OCI-LY7 (cell line): ENCODE measurements at regions not wholly inside any gene's neighbourhood (a gene's known extent, or its start where the extent isn't known, plus 50 kb on each side); places are given as distances from the start of the nearest gene placed in this dataset.

ENCODE experiments used
- BruUV-seq: library from RNA; stranded (reverse); fragments of 400-500 nt; replicated peaks from 2 replicates; lab custom pipeline; 2021; lab: Mats Ljungman, UMichigan
- CTCF ChIA-PET: fragments of 300-600 bp; sonication (Branson Sonifier 250); formaldehyde crosslinking; loops from one replicate; lab custom pipeline; 2022; ENCODE audit warnings: antibody characterized with exemption; ENCODE audit not compliant: unreplicated experiment; lab: Charles Lee
- POLR2A ChIA-PET: fragments of 300-600 bp; sonication (Branson Sonifier 250); formaldehyde crosslinking; loops from one replicate; lab custom pipeline; 2022; ENCODE audit warnings: antibody characterized with exemption; lab: Charles Lee
- DNase-seq: peaks from one replicate; pipeline ENCODE4 v3.0.0-alpha.2; 2015; ENCODE audit warnings: low spot score
- H2AFZ ChIP-seq: fragments of 200-600 bp; sonication (generic), shearing (Covaris generic); 2 replicates; pipeline ENCODE4 v1.6.1; 2014; ENCODE audit warnings: mild to moderate bottlenecking, antibody characterized with exemption, low read length, moderate library complexity
- H3K27ac ChIP-seq: fragments of 200-600 bp; sonication (generic); 2 replicates; pipeline ENCODE4 v1.5.1; 2014; ENCODE audit warnings: mixed run types, low read depth, mild to moderate bottlenecking, moderate library complexity, low read length, inconsistent platforms; ENCODE audit not compliant: poor library complexity, severe bottlenecking
- H3K36me3 ChIP-seq: fragments of 200-600 bp; sonication (generic); 2 replicates; pipeline ENCODE4 v1.6.1; 2014; ENCODE audit warnings: mild to moderate bottlenecking, antibody characterized with exemption, low read length, moderate library complexity, mixed read lengths; ENCODE audit not compliant: insufficient read depth
- H3K4me1 ChIP-seq: fragments of 200-600 bp; sonication (generic); 2 replicates; pipeline ENCODE4 v1.5.1; 2014; ENCODE audit warnings: mild to moderate bottlenecking, low read length; ENCODE audit not compliant: insufficient read depth, poor library complexity, severe bottlenecking
- H3K4me2 ChIP-seq: fragments of 200-600 bp; sonication (generic); 2 replicates; pipeline ENCODE4 v1.6.1; 2014; ENCODE audit warnings: mild to moderate bottlenecking, low read length
- H3K4me3 ChIP-seq: fragments of 200-600 bp; sonication (generic); 2 replicates; pipeline ENCODE4 v1.5.1; 2014; ENCODE audit warnings: mild to moderate bottlenecking, low read depth, low read length; ENCODE audit not compliant: poor library complexity, severe bottlenecking
- H3K79me2 ChIP-seq: fragments of 200-600 bp; sonication (generic); 2 replicates; pipeline ENCODE4 v1.6.1; 2016; ENCODE audit warnings: low read depth, mild to moderate bottlenecking, low read length, moderate library complexity, mixed read lengths; ENCODE audit not compliant: insufficient read depth
- H3K9me2 ChIP-seq: fragments of 200-600 bp; sonication (generic); 2 replicates; pipeline ENCODE4 v1.6.1; 2016; ENCODE audit warnings: mild to moderate bottlenecking, low read length, mixed read lengths; ENCODE audit not compliant: insufficient read depth
- H3K9me3 ChIP-seq: fragments of 200-600 bp; sonication (generic); 2 replicates; pipeline ENCODE4 v1.6.1; 2014; ENCODE audit warnings: mild to moderate bottlenecking, mixed run types, low read length, mixed read lengths
- H4K20me1 ChIP-seq: fragments of 200-600 bp; sonication (generic); 2 replicates; pipeline ENCODE4 v1.6.1; 2014; ENCODE audit warnings: mild to moderate bottlenecking, antibody characterized with exemption, low read length, moderate library complexity, mixed read lengths; ENCODE audit not compliant: insufficient read depth
- CTCF ChIP-seq: fragments of 200-600 bp; sonication (generic); conservative IDR thresholded peaks from 2 replicates; pipeline ENCODE4 v1.5.1; 2014; ENCODE audit warnings: mild to moderate bottlenecking, antibody characterized with exemption, low read length, moderate library complexity, mixed read lengths
- EZH2phosphoT487 ChIP-seq: fragments of 200-600 bp; sonication (generic); IDR thresholded peaks from 2 replicates; pipeline ENCODE4 v1.6.1; 2018; ENCODE audit warnings: low read depth, borderline replicate concordance, mild to moderate bottlenecking, mixed run types, antibody characterized with exemption, low read length, moderate library complexity, mixed read lengths
- intact Hi-C: fragments of 100-400 bp; cut with micrococcal nuclease; formaldehyde crosslinking; loops from one replicate; pipeline ENCODE4 v1.10.0; 2022; ENCODE audit not compliant: unreplicated experiment

GRCh38 chr11:112770487-112770886, 190.7 kb upstream of the NCAM1 start:
- CTCF ChIA-PET = no interaction called here
- no peak for TF ChIP-seq EZH2phosphoT487
- TF ChIP-seq CTCF = no peak
- H3K4me3 ChIP-seq = no peak overlapping the region
- no peak for DNase-seq
- no TSS peak for BruUV-seq
- H3K36me3 ChIP-seq = no peaks in the 10 kb centered on the region
- no peaks in the 10 kb centered on the region for H3K79me2 ChIP-seq
- H4K20me1 ChIP-seq = no peaks in the 10 kb centered on the region
- no peaks in the 10 kb centered on the region for H3K9me2 ChIP-seq
- no peaks in the 10 kb centered on the region for H3K9me3 ChIP-seq
- POLR2A ChIA-PET = no interaction called here
- H3K4me2 ChIP-seq = no peak overlapping the region
- no peak overlapping the region for H2AFZ ChIP-seq
- intact Hi-C loops = no loop called here
- no peaks in the 10 kb centered on the region for H3K4me1 ChIP-seq
- no peak overlapping the region for H3K27ac ChIP-seq

- no peaks in the 10 kb centered on the region for H3K36me3 ChIP-seq
- H3K9me3 ChIP-seq = no peaks in the 10 kb centered on the region
- H3K4me1 ChIP-seq = no peaks in the 10 kb centered on the region
- ChIA-PET CTCF (no interaction called here), POLR2A (no interaction called here)
- H2AFZ ChIP-seq = no peak overlapping the region
- no peak for DNase-seq
- H3K9me2 ChIP-seq = no peaks in the 10 kb centered on the region
- no peak overlapping the region for H3K4me3 ChIP-seq
- no peak overlapping the region for H3K4me2 ChIP-seq
- BruUV-seq = no TSS peak
- H4K20me1 ChIP-seq = no peaks in the 10 kb centered on the region
- no peak for TF ChIP-seq CTCF
- intact Hi-C loops = no loop called here
- H3K27ac ChIP-seq = no peak overlapping the region
- no peaks in the 10 kb centered on the region for H3K79me2 ChIP-seq
Measured at GRCh38 chr11:112771851-112772250, 189.4 kb upstream of the NCAM1 start.

- no peak for DNase-seq
- no peaks in the 10 kb centered on the region for H3K9me2 ChIP-seq
- ChIA-PET POLR2A (no interaction called here), CTCF (no interaction called here)
- H3K4me1 ChIP-seq = no peaks in the 10 kb centered on the region
- intact Hi-C loops = no loop called here
- H3K9me3 ChIP-seq = no peaks in the 10 kb centered on the region
- H4K20me1 ChIP-seq = no peaks in the 10 kb centered on the region
- no peaks in the 10 kb centered on the region for H3K79me2 ChIP-seq
- no peak overlapping the region for H3K4me2 ChIP-seq
- no peak overlapping the region for H3K4me3 ChIP-seq
- no TSS peak for BruUV-seq
- TF ChIP-seq EZH2phosphoT487 (no peak), CTCF (no peak)
- no peak overlapping the region for H3K27ac ChIP-seq
- H3K36me3 ChIP-seq = no peaks in the 10 kb centered on the region
- H2AFZ ChIP-seq = no peak overlapping the region
Measured at GRCh38 chr11:112773264-112773663, 188.0 kb upstream of the NCAM1 start.
